Activated naive CD8-positive, alpha-beta T cell treated with anti-CD3 and anti-CD28 coated beads, Interleukin-2, amount 10 ng/mL, durations not matched to agents 7 days and 5 days (primary cell): ENCODE measurements at regions not wholly inside any gene's neighbourhood (a gene's known extent, or its start where the extent isn't known, plus 50 kb on each side); places are given as distances from the start of the nearest gene placed in this dataset.

Experiments used
- ATAC-seq: fragments of 150-1000 bp; cut with Tn5 transposase; one replicate; pipeline ENCODE4 v1.10.0; 2021; ENCODE audit warnings: low read depth, moderate library complexity
- POLR2A ChIA-PET: fragments of 350-600 bp; sonication (Branson Sonifier 250); formaldehyde crosslinking; loops from one replicate; lab custom pipeline; 2021; ENCODE audit warnings: antibody characterized with exemption; lab: Charles Lee
- DNase-seq: peaks from one replicate; pipeline ENCODE4 v3.0.0; 2021
- H3K27ac Mint-ChIP-seq: one replicate; pipeline ENCODE4 v1.8.0; 2022; ENCODE audit warnings: mild to moderate bottlenecking, mixed read lengths
- H3K27me3 Mint-ChIP-seq: one replicate; pipeline ENCODE4 v1.8.0; 2022; ENCODE audit warnings: mild to moderate bottlenecking, moderate library complexity, mixed read lengths
- H3K36me3 Mint-ChIP-seq: one replicate; pipeline ENCODE4 v1.8.0; 2021; ENCODE audit warnings: mild to moderate bottlenecking, mixed read lengths
- H3K4me1 Mint-ChIP-seq: one replicate; pipeline ENCODE4 v1.8.0; 2021; ENCODE audit warnings: mixed read lengths
- H3K4me3 Mint-ChIP-seq: one replicate; pipeline ENCODE4 v1.8.0; 2022; ENCODE audit warnings: mild to moderate bottlenecking, moderate library complexity, mixed read lengths
- H3K9me3 Mint-ChIP-seq: one replicate; pipeline ENCODE4 v1.8.0; 2021; ENCODE audit warnings: mixed read lengths

DNA sequence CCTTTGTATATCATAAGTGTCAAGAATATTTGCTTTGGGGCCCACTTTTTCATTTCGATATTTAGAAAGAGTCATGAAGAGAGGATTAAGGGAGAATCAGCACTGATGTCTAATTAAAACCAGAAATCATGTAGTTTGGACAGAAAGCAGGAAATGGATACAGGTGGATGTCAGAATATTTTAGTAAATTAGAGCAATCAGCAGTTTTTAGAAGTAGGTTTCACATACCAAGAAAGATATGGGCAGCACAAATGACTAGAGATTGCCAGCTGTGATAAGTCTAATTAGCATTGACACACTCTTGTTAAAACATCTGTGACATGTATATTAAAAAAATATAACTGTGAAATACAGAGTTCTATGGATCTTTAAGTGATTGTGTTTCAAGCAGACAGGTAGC lies 180.8 kb upstream of the POM121L12 start:
- H3K4me1 Mint-ChIP-seq, result no peaks in the 10 kb centered on the region
- DNase-seq, result no peak
- no peak for ATAC-seq
- no peaks in the 10 kb centered on the region for H3K36me3 Mint-ChIP-seq
- no peak overlapping the region for H3K27ac Mint-ChIP-seq
- H3K27me3 Mint-ChIP-seq, result no peaks in the 10 kb centered on the region
- no peaks in the 10 kb centered on the region for H3K9me3 Mint-ChIP-seq
- POLR2A ChIA-PET, result no interaction called here
- H3K4me3 Mint-ChIP-seq, result no peak overlapping the region

GRCh38 chr7:52851547-52851946 lies 183.9 kb upstream of the POM121L12 start:
- Mint-ChIP-seq H3K4me1 (no peaks in the 10 kb centered on the region), H3K27ac (no peak overlapping the region), H3K36me3 (no peaks in the 10 kb centered on the region), H3K9me3 (no peaks in the 10 kb centered on the region), H3K4me3 (no peak overlapping the region), H3K27me3 (no peaks in the 10 kb centered on the region)
- POLR2A ChIA-PET, result no interaction called here
- DNase-seq, result no peak
- no peak for ATAC-seq

- H3K27ac Mint-ChIP-seq, result no peak overlapping the region
- H3K4me1 Mint-ChIP-seq, result no peaks in the 10 kb centered on the region
- DNase-seq (no peak), ATAC-seq (no peak)
- peaks cover 4% of the 10 kb centered on the region for H3K9me3 Mint-ChIP-seq
- no peak overlapping the region for H3K4me3 Mint-ChIP-seq
- H3K36me3 Mint-ChIP-seq, result no peaks in the 10 kb centered on the region
- POLR2A ChIA-PET, result no interaction called here
- no peaks in the 10 kb centered on the region for H3K27me3 Mint-ChIP-seq
These were observed 192.0 kb upstream of the POM121L12 start for GRCh38 chr7:52843436-52843835.

- no peaks in the 10 kb centered on the region for H3K4me1 Mint-ChIP-seq
- no peak overlapping the region for H3K4me3 Mint-ChIP-seq
- ATAC-seq, result no peak
- no peak overlapping the region for H3K27ac Mint-ChIP-seq
- no peak for DNase-seq
- H3K36me3 Mint-ChIP-seq, result no peaks in the 10 kb centered on the region
- POLR2A ChIA-PET, result no interaction called here
- peaks cover 7% of the 10 kb centered on the region for H3K9me3 Mint-ChIP-seq
- H3K27me3 Mint-ChIP-seq, result no peaks in the 10 kb centered on the region
These were observed 193.1 kb upstream of the POM121L12 start for GRCh38 chr7:52842202-52842900.

DNA sequence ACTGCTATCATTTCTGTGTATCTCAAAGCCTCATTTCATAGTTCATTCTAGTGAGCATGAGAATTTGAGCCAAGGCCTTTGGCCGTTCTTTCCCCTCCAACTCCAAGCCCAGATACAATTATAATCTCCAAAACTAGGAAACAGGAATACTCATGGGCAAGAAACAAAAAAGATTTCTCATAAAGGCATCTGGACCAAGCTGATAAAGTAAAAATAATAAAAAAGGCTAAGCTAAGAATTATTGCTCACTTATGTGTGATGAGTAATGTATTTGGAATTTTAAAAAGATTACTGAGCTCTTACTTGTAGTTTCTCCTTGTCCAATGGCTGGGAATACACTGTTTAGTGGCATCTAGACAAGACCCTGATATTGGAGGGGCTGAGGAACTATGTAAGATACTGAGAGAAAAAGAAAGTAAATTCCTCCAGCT lies 196.4 kb upstream of the POM121L12 start:
- Mint-ChIP-seq H3K4me3 (no peak overlapping the region), H3K4me1 (no peaks in the 10 kb centered on the region), H3K9me3 (peaks cover 5% of the 10 kb centered on the region), H3K27ac (no peak overlapping the region), H3K36me3 (no peaks in the 10 kb centered on the region), H3K27me3 (no peaks in the 10 kb centered on the region)
- POLR2A ChIA-PET, result no interaction called here
- no peak for DNase-seq
- no peak for ATAC-seq

DNA sequence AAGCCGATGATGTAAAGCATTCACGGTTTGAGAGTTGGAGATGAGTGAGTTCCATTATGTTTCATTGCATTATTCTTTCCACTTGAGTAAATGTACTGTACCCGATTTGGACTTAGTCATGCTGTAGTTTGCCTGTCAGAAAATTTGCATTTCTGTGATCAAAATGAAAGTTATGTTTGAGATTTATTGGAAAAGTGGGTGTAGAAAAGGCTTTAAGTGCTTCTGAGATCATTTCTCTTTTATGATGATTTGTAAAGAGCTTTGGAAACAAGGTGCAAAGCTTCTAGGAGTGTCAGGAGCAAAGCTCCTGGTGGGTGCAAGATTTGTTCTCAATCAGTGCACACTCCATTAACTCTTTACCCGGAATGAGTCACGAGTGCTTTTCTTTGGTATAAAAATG lies 204.1 kb upstream of the POM121L12 start:
- Mint-ChIP-seq H3K4me3 (no peak overlapping the region), H3K27ac (no peak overlapping the region), H3K36me3 (no peaks in the 10 kb centered on the region), H3K4me1 (no peaks in the 10 kb centered on the region), H3K27me3 (no peaks in the 10 kb centered on the region), H3K9me3 (peaks cover 16% of the 10 kb centered on the region)
- no peak for DNase-seq
- POLR2A ChIA-PET, result no interaction called here
- no peak for ATAC-seq

- Mint-ChIP-seq H3K4me1 (no peaks in the 10 kb centered on the region), H3K27me3 (no peaks in the 10 kb centered on the region), H3K36me3 (no peaks in the 10 kb centered on the region), H3K9me3 (peaks cover 17% of the 10 kb centered on the region), H3K27ac (no peak overlapping the region), H3K4me3 (no peak overlapping the region)
- POLR2A ChIA-PET, result no interaction called here
- ATAC-seq (no peak), DNase-seq (no peak)
These were observed 204.6 kb upstream of the POM121L12 start for GRCh38 chr7:52830801-52831200.

DNA sequence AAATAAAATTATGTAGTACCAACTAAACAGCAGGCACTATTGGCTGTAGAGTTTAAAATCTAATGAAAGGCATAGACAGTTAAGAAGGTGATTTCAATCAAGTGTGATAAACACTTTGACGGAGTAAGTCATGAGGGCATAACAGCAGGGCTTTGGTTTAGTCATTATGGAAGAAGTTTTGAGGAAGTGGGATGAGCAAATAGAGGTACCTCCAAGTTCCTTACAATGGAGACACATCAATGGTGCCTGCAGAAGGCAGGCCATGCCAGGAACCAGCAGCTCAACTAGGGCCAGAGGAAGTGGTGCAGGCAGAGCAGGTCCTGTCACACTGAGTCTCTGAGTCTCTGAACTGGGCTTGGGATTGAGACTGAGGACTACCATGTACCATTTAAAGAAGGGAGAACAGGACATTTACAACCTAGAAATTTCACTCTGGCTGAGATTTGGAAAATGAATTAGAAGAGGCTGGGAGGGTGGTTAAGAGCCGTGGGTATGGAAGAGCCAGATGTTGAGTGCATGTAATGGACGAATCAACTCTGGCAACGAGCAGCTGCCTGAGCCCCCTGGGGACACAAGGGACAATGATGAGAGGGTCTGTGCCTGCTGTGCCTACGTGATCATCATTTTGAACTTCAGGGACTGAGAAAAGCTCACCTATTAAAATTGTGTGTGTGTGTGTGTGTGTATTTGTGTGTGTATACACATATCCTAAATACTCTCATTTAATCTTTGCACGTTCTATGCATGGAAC lies 208.7 kb upstream of the POM121L12 start:
- H3K9me3 Mint-ChIP-seq, result peaks cover 26% of the 10 kb centered on the region
- POLR2A ChIA-PET, result no interaction called here
- ATAC-seq, result no peak
- H3K4me1 Mint-ChIP-seq, result no peaks in the 10 kb centered on the region
- H3K4me3 Mint-ChIP-seq, result no peak overlapping the region
- DNase-seq, result no peak
- no peaks in the 10 kb centered on the region for H3K36me3 Mint-ChIP-seq
- H3K27me3 Mint-ChIP-seq, result no peaks in the 10 kb centered on the region
- H3K27ac Mint-ChIP-seq, result no peak overlapping the region

DNA sequence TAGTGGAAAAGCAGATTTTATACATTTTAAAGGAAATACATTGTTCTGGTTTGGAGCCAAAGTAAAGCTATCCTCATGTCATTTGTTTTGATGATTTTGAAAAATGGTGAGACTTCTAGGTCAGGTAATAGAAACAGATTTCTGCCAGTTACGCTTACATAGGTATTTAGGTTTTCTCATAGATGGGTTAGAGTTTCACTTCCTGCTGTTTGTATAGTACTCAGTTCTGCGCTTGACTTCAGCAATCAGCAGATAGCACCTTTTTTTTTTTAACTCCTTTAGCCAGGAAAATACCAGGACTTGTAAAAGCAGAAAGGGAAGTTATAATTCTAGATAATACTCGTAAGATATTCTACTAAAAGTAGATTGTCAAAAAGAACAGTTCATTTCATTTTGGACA lies 209.8 kb upstream of the POM121L12 start:
- ATAC-seq (no peak), DNase-seq (no peak)
- Mint-ChIP-seq H3K4me3 (no peak overlapping the region), H3K9me3 (peaks cover 24% of the 10 kb centered on the region), H3K27ac (no peak overlapping the region), H3K4me1 (no peaks in the 10 kb centered on the region), H3K27me3 (no peaks in the 10 kb centered on the region), H3K36me3 (no peaks in the 10 kb centered on the region)
- POLR2A ChIA-PET, result no interaction called here

DNA sequence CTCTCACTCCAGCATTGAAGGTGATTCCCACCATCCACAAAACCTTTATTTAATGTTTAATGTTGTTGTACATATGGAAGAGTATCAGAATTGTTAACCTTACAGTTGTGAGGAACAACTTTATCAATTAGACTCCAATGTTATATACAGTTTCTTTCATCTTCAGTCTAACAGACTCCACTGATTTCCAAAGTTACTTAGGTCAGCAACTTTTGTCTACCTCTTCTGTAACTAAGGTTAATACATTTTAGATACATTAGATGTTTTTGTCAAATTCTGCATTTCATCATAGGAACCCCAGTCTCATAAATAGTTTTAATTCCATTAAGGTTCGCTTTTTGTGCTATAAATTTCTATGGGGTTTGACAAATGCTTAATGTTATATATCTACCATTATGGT lies 223.9 kb upstream of the POM121L12 start:
- H3K4me1 Mint-ChIP-seq, result no peaks in the 10 kb centered on the region
- no peaks in the 10 kb centered on the region for H3K27me3 Mint-ChIP-seq
- H3K36me3 Mint-ChIP-seq, result no peaks in the 10 kb centered on the region
- H3K4me3 Mint-ChIP-seq, result no peak overlapping the region
- POLR2A ChIA-PET, result no interaction called here
- no peak overlapping the region for H3K27ac Mint-ChIP-seq
- peaks cover 4% of the 10 kb centered on the region for H3K9me3 Mint-ChIP-seq
- ATAC-seq (no peak), DNase-seq (no peak)

- no peaks in the 10 kb centered on the region for H3K4me1 Mint-ChIP-seq
- ATAC-seq (no peak), DNase-seq (no peak)
- peaks cover 15% of the 10 kb centered on the region for H3K9me3 Mint-ChIP-seq
- no peaks in the 10 kb centered on the region for H3K27me3 Mint-ChIP-seq
- no peaks in the 10 kb centered on the region for H3K36me3 Mint-ChIP-seq
- H3K27ac Mint-ChIP-seq, result no peak overlapping the region
- POLR2A ChIA-PET, result no interaction called here
- H3K4me3 Mint-ChIP-seq, result no peak overlapping the region
These were observed 235.6 kb upstream of the POM121L12 start for GRCh38 chr7:52799817-52800216.

GRCh38 chr7:52797801-52798200 lies 237.6 kb upstream of the POM121L12 start:
- Mint-ChIP-seq H3K4me1 (no peaks in the 10 kb centered on the region), H3K36me3 (no peaks in the 10 kb centered on the region), H3K27me3 (no peaks in the 10 kb centered on the region), H3K27ac (no peak overlapping the region), H3K4me3 (no peak overlapping the region), H3K9me3 (peaks cover 10% of the 10 kb centered on the region)
- POLR2A ChIA-PET, result no interaction called here
- ATAC-seq (no peak), DNase-seq (no peak)

DNA sequence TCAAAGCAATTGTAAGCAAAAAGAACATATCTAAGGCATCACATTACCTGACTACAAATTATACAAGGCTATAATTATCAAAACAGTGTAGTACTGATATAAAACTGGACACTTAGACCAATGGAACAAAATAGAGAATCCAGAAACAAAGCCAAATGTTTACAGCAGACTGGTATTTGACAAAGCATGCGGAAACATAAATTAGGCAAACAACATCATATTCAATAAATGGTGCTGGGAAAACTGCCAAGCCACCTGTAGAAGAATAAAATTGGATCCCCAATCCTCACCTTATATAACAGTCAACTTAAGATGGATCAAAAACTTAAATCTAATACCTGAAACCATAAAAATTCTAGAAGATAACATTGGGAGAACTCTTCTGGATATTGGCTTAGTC lies 240.8 kb upstream of the POM121L12 start:
- ATAC-seq (no peak), DNase-seq (no peak)
- Mint-ChIP-seq H3K36me3 (no peaks in the 10 kb centered on the region), H3K27ac (no peak overlapping the region), H3K4me1 (no peaks in the 10 kb centered on the region), H3K27me3 (no peaks in the 10 kb centered on the region), H3K4me3 (no peak overlapping the region), H3K9me3 (peaks cover 10% of the 10 kb centered on the region)
- POLR2A ChIA-PET, result no interaction called here

GRCh38 chr7:52791176-52791700 lies 244.2 kb upstream of the POM121L12 start:
- H3K4me1 Mint-ChIP-seq, result no peaks in the 10 kb centered on the region
- H3K27me3 Mint-ChIP-seq, result no peaks in the 10 kb centered on the region
- no peaks in the 10 kb centered on the region for H3K36me3 Mint-ChIP-seq
- no peak for ATAC-seq
- no peak for DNase-seq
- peaks cover 3% of the 10 kb centered on the region for H3K9me3 Mint-ChIP-seq
- POLR2A ChIA-PET, result no interaction called here
- no peak overlapping the region for H3K4me3 Mint-ChIP-seq
- H3K27ac Mint-ChIP-seq, result no peak overlapping the region
